ENCODE measurements at regions not wholly inside any gene's neighbourhood (a gene's known extent, or its start where the extent isn't known, plus 50 kb on each side); places are given as distances from the start of the nearest gene placed in this dataset.

DNA sequence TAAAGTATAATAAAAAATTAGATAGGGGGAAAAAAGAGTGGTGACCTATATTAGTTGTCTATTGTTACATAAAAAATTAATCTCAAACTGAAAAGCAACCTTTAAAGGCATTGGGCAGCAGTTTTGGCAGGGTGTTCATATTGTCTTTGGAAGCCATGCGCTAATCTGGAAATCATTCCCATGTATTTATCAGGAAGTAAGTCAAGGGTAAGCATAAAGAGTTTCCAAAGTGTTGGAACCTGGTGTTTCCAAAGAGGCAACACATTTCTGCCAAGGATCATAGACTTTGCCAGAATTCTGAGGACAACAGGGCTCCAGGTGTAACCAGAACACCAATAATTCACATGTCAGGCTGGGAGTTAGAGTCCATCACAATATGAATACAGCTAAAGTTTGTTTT, 55.7 kb upstream of the EGFR start:
- TF ChIP-seq, protein P1, sequence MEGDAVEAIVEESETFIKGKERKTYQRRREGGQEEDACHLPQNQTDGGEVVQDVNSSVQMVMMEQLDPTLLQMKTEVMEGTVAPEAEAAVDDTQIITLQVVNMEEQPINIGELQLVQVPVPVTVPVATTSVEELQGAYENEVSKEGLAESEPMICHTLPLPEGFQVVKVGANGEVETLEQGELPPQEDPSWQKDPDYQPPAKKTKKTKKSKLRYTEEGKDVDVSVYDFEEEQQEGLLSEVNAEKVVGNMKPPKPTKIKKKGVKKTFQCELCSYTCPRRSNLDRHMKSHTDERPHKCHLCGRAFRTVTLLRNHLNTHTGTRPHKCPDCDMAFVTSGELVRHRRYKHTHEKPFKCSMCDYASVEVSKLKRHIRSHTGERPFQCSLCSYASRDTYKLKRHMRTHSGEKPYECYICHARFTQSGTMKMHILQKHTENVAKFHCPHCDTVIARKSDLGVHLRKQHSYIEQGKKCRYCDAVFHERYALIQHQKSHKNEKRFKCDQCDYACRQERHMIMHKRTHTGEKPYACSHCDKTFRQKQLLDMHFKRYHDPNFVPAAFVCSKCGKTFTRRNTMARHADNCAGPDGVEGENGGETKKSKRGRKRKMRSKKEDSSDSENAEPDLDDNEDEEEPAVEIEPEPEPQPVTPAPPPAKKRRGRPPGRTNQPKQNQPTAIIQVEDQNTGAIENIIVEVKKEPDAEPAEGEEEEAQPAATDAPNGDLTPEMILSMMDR (IDR thresholded peaks at IDR 0.05): no peak
- TF ChIP-seq POLR2A (IDR thresholded peaks at IDR 0.05): no peak
